Karpas-422 (cell line): ENCODE measurements at regions not wholly inside any gene's neighbourhood (a gene's known extent, or its start where the extent isn't known, plus 50 kb on each side); places are given as distances from the start of the nearest gene placed in this dataset.
A peak's percentile ranks its signal among the peaks of the same experiment; 100 is the strongest.
"Not testable (repeated sequence)": the region's sequence is repeated elsewhere in the genome, so short reads cannot be mapped to it uniquely, and the experiment has no call there.

Experiments
- DNase-seq: peaks from one replicate; pipeline ENCODE4 v3.0.0-alpha.2; 2015
- H2AFZ ChIP-seq: fragments of 200-600 bp; sonication (generic); 2 replicates; pipeline ENCODE4 v1.6.1; 2014; ENCODE audit warnings: antibody characterized with exemption, low read length, mixed read lengths
- H3K27ac ChIP-seq: fragments of 200-600 bp; sonication (generic); 2 replicates; pipeline ENCODE4 v1.5.1; 2014; ENCODE audit warnings: mild to moderate bottlenecking, low read length, moderate library complexity
- H3K27me3 ChIP-seq: fragments of 200-600 bp; sonication (generic); 2 replicates; pipeline ENCODE4 v1.6.1; 2014; ENCODE audit warnings: low read length, mixed read lengths
- H3K36me3 ChIP-seq: fragments of 200-600 bp; sonication (generic); 2 replicates; pipeline ENCODE4 v1.6.1; 2014; ENCODE audit warnings: low read length, mixed read lengths; ENCODE audit not compliant: insufficient read depth
- H3K4me1 ChIP-seq: fragments of 200-600 bp; sonication (generic); 2 replicates; pipeline ENCODE4 v1.6.1; 2014; ENCODE audit warnings: mild to moderate bottlenecking, low read length, mixed read lengths
- H3K4me2 ChIP-seq: fragments of 200-600 bp; sonication (generic); 2 replicates; pipeline ENCODE4 v1.6.1; 2014; ENCODE audit warnings: low read length, low read depth, mild to moderate bottlenecking; ENCODE audit not compliant: poor library complexity, severe bottlenecking
- H3K4me3 ChIP-seq: fragments of 200-600 bp; sonication (generic); 2 replicates; pipeline ENCODE4 v1.5.1; 2014; ENCODE audit warnings: mild to moderate bottlenecking, antibody characterized with exemption, low read length, mixed read lengths
- H3K79me2 ChIP-seq: fragments of 200-600 bp; sonication (generic); 2 replicates; pipeline ENCODE4 v1.6.1; 2014; ENCODE audit warnings: mild to moderate bottlenecking, low read length, mixed read lengths
- H3K9ac ChIP-seq: fragments of 200-600 bp; sonication (generic); 2 replicates; pipeline ENCODE4 v1.6.0; 2014; ENCODE audit warnings: low read length
- H3K9me2 ChIP-seq: fragments of 200-600 bp; sonication (generic), shearing (Covaris generic); replicated peaks from 2 replicates; pipeline ENCODE4 v1.6.0; 2014; ENCODE audit warnings: mild to moderate bottlenecking, low read length, moderate library complexity; ENCODE audit not compliant: insufficient read depth
- H3K9me3 ChIP-seq: fragments of 300-700, 200-600 bp; sonication (generic); 2 replicates; pipeline ENCODE4 v1.6.1; 2014; ENCODE audit warnings: low read length, mixed read lengths
- H4K20me1 ChIP-seq: fragments of 200-600 bp; sonication (generic); 2 replicates; pipeline ENCODE4 v1.6.1; 2014; ENCODE audit warnings: mild to moderate bottlenecking, antibody characterized with exemption, low read length, low read depth; ENCODE audit not compliant: insufficient read depth

GRCh38 chr14:106365894-106366293 is 839.5 kb downstream of the TMEM121 start:
- H3K9ac ChIP-seq, H3K79me2 ChIP-seq, H3K9me2 ChIP-seq, H3K4me1 ChIP-seq, H3K27ac ChIP-seq, H3K27me3 ChIP-seq, DNase-seq, H3K4me3 ChIP-seq, H4K20me1 ChIP-seq, H3K9me3 ChIP-seq, H3K4me2 ChIP-seq, H3K36me3 ChIP-seq, H2AFZ ChIP-seq: not testable (repeated sequence)

DNA sequence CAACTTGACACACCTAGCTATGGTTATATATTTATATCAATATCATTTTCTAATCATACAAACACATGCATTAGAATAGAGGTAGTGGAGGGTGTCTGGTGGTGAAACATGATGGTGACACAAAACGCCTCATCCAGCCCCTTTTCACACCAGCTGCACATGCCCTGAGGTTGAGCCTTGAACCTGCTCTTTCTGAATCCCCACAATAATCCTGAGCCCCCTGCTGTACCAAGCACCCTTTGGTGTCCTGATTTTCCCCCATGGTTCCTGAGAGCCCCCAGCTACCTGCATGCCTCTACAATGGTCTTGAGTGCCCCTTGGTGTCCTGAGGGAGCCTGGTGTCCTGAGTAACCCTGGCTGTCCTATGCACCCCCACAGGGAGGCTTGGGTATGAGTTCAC is 840.6 kb downstream of the TMEM121 start:
- H4K20me1 ChIP-seq, H3K4me3 ChIP-seq, H3K79me2 ChIP-seq, H3K27me3 ChIP-seq, H2AFZ ChIP-seq, DNase-seq, H3K9me3 ChIP-seq, H3K9ac ChIP-seq, H3K9me2 ChIP-seq, H3K4me2 ChIP-seq, H3K4me1 ChIP-seq, H3K36me3 ChIP-seq, H3K27ac ChIP-seq: not testable (repeated sequence)

- H3K27me3 ChIP-seq, H3K27ac ChIP-seq, H4K20me1 ChIP-seq, H2AFZ ChIP-seq, H3K79me2 ChIP-seq, H3K9me3 ChIP-seq, DNase-seq, H3K9me2 ChIP-seq, H3K36me3 ChIP-seq, H3K4me1 ChIP-seq, H3K4me3 ChIP-seq, H3K9ac ChIP-seq, H3K4me2 ChIP-seq: not testable (repeated sequence)
Observed at GRCh38 chr14:106369456-106369855, 843.1 kb downstream of the TMEM121 start.

- no peak overlapping the region for H2AFZ ChIP-seq
- H3K4me2 ChIP-seq = no peak overlapping the region
- H3K9ac ChIP-seq = no peak overlapping the region
Observed at GRCh38 chr14:106372870-106373652, 846.7 kb downstream of the TMEM121 start.

GRCh38 chr14:106373653-106374110 is 847.3 kb downstream of the TMEM121 start:
- H3K27ac ChIP-seq, H3K79me2 ChIP-seq, H3K4me1 ChIP-seq, H3K4me3 ChIP-seq, H3K4me2 ChIP-seq, H2AFZ ChIP-seq, H3K9ac ChIP-seq, H3K9me3 ChIP-seq, H3K36me3 ChIP-seq, H3K27me3 ChIP-seq, DNase-seq, H4K20me1 ChIP-seq, H3K9me2 ChIP-seq: not testable (repeated sequence)

More at GRCh38 chr14:106372870-106373652, 846.7 kb downstream of the TMEM121 start:
- Histone ChIP-seq H3K36me3 (no peaks in the 10 kb centered on the region), H3K27me3 (no peaks in the 10 kb centered on the region), H3K4me1 (no peaks in the 10 kb centered on the region), H3K9me3 (no peaks in the 10 kb centered on the region), H4K20me1 (no peaks in the 10 kb centered on the region), H3K9me2 (no peaks in the 10 kb centered on the region), H3K79me2 (no peaks in the 10 kb centered on the region), H3K4me3 (no peak overlapping the region), H3K27ac (no peak overlapping the region)
- DNase-seq = peak; percentile 83

GRCh38 chr14:106377432-106377831 is 851.0 kb downstream of the TMEM121 start:
- Histone ChIP-seq H3K27ac (no peak overlapping the region), H3K9me3 (no peaks in the 10 kb centered on the region), H3K9me2 (no peaks in the 10 kb centered on the region), H3K4me1 (no peaks in the 10 kb centered on the region), H3K9ac (no peak overlapping the region), H3K79me2 (no peaks in the 10 kb centered on the region), H3K36me3 (no peaks in the 10 kb centered on the region), H4K20me1 (no peaks in the 10 kb centered on the region), H2AFZ (no peak overlapping the region), H3K4me2 (no peak overlapping the region), H3K27me3 (no peaks in the 10 kb centered on the region), H3K4me3 (no peak overlapping the region)
- DNase-seq = no peak

- Histone ChIP-seq H3K9ac (no peak overlapping the region), H4K20me1 (no peaks in the 10 kb centered on the region), H3K9me2 (no peaks in the 10 kb centered on the region), H3K4me1 (no peaks in the 10 kb centered on the region), H3K9me3 (no peaks in the 10 kb centered on the region), H3K79me2 (no peaks in the 10 kb centered on the region), H3K4me3 (no peak overlapping the region), H3K4me2 (no peak overlapping the region), H3K36me3 (no peaks in the 10 kb centered on the region), H3K27ac (no peak overlapping the region), H2AFZ (no peak overlapping the region), H3K27me3 (no peaks in the 10 kb centered on the region)
- DNase-seq = peak; percentile 44
Observed at GRCh38 chr14:106378191-106378590, 851.8 kb downstream of the TMEM121 start.

DNA sequence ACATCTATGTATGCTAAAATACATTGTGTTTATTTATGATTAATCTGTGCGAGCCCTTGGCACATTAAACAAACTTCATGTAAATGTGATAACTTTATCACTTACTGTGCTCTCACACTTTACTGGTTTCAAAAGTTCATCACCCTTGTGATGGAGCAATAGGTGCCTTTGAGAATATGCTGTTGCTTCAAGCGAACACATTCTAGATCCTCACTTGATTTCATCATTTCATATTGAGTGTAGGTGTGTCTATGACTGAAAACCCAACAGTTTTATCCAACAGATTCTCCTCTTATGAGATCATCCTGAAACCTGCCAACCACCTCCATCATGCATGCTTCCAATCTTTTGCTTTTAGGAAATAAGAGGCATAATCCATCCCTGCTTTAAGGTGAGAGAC is 854.4 kb downstream of the TMEM121 start:
- H3K4me2 ChIP-seq = no peak overlapping the region
- no peak overlapping the region for H3K4me3 ChIP-seq
- H2AFZ ChIP-seq = no peak overlapping the region
- H3K27ac ChIP-seq = no peak overlapping the region
- H3K4me1 ChIP-seq = no peaks in the 10 kb centered on the region
- H3K36me3 ChIP-seq = no peaks in the 10 kb centered on the region
- no peaks in the 10 kb centered on the region for H3K27me3 ChIP-seq
- no peak for DNase-seq
- no peaks in the 10 kb centered on the region for H3K79me2 ChIP-seq
- H3K9me2 ChIP-seq = no peaks in the 10 kb centered on the region
- H4K20me1 ChIP-seq = no peaks in the 10 kb centered on the region
- H3K9ac ChIP-seq = no peak overlapping the region
- no peaks in the 10 kb centered on the region for H3K9me3 ChIP-seq
